ENCODE measurements at regions not wholly inside any gene's neighbourhood (a gene's known extent, or its start where the extent isn't known, plus 50 kb on each side); places are given as distances from the start of the nearest gene placed in this dataset.

DNA sequence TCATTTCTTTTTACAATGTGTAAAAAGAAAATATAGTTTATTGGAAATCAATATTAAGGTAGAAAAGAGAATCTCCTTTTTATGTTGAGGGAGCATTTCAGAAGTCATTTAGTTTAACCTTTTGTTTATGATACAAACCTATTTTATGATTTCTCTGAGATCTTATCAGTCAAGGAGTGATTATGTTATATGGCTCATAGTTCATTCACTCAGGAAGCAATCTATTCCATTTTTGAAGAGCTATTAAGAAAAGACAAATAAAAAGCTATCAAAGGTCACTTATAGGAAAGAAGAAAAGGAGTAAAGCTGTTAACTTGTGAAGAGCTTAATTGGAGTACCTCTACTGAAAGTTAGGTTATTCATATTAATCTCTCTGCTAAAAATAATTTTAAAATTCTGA lies 526.6 kb upstream of the JAG1 start:
- TF ChIP-seq CTCF (IDR thresholded peaks at IDR 0.05; ENCODE audit: low read depth, low read length) (no peak), EZH2phosphoT487 (IDR thresholded peaks at IDR 0.05; ENCODE audit: low read depth) (no peak)

Data from OCI-LY3 (cell line).